ENCODE measurements at regions not wholly inside any gene's neighbourhood (a gene's known extent, or its start where the extent isn't known, plus 50 kb on each side); places are given as distances from the start of the nearest gene placed in this dataset.
A peak's percentile ranks its signal among the peaks of the same experiment; 100 is the strongest.

DNA sequence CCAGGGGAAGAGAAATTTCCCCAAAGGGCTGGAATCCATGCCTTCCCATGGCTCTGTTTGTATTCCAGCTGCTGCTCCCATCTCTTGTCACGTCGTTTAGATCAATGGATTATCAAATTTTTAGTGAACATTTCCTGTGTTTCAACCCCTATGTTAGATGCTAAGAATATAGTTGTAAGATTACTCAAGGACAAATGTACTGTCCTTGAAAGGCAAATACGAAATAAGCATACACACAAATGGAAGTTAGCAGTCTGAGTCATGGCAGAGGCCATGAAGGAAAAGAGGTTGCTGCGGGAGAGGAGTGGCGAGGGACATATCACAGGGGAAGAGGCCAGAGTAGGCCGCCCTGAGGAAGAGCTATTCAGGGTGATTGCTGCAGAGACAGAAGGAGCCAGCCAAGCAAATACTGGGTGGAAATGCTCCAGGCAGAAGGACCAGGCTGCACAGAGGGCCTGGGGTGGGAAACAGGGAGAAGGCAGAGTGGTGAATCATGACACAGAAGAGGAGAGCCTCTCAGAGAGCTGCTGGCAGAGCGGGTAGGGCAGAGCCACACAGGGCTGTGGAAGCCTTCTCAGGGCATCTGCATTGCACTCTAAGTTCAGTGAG, 219.2 kb upstream of the LRFN2 start:
- TF ChIP-seq, protein P1, sequence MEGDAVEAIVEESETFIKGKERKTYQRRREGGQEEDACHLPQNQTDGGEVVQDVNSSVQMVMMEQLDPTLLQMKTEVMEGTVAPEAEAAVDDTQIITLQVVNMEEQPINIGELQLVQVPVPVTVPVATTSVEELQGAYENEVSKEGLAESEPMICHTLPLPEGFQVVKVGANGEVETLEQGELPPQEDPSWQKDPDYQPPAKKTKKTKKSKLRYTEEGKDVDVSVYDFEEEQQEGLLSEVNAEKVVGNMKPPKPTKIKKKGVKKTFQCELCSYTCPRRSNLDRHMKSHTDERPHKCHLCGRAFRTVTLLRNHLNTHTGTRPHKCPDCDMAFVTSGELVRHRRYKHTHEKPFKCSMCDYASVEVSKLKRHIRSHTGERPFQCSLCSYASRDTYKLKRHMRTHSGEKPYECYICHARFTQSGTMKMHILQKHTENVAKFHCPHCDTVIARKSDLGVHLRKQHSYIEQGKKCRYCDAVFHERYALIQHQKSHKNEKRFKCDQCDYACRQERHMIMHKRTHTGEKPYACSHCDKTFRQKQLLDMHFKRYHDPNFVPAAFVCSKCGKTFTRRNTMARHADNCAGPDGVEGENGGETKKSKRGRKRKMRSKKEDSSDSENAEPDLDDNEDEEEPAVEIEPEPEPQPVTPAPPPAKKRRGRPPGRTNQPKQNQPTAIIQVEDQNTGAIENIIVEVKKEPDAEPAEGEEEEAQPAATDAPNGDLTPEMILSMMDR (IDR thresholded peaks at IDR 0.05) = no peak

DNA sequence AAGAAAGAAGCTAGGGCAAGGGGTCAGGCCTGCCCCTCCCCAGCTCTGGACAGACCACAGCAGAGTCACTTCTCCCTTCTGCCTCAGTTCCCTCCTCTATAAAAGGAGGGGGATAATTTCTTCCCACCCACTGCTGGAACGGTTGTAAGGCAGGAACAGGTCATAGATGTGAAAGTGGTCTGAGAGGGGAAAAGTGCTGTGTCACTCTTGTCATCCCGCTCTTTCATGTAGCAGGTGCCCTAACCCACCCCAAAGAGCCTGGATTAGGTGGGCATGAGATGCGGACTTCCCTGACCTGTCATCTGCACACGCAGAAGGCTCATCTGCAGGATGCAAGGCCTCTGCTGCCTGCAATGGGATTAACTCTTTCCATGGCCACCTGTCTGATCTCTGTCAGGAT, 218.2 kb upstream of the LRFN2 start:
- TF ChIP-seq, protein P1 (IDR thresholded peaks at IDR 0.05) = no peak

DNA sequence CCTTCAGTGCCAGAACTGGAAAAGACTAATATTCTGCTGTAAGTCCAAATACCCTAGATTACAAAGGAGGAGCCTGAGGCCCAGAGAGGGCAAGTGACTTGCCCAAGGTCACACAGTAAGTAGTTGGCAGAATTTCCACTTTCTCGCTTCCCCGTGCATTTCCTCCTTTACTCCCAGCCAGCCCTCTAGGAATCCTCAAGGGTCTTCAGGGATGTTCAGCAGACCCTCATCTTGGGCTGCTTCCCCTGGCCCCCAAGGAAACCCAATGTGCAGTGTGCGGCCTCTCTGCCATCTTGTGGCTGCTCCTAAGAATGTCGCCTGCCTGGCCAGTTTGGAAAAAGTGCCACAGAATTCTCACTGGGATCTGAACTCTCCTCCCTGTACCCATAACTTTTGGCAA, 217.7 kb upstream of the LRFN2 start:
- TF ChIP-seq, protein P1 (IDR thresholded peaks at IDR 0.05) = peak; percentile 51

GRCh38 chr6:40803897-40804702, 216.9 kb upstream of the LRFN2 start:
- TF ChIP-seq, protein P1 (IDR thresholded peaks at IDR 0.05) = no peak

GRCh38 chr6:40802481-40802880, 215.3 kb upstream of the LRFN2 start:
- TF ChIP-seq, protein P1 (IDR thresholded peaks at IDR 0.05) = no peak

DNA sequence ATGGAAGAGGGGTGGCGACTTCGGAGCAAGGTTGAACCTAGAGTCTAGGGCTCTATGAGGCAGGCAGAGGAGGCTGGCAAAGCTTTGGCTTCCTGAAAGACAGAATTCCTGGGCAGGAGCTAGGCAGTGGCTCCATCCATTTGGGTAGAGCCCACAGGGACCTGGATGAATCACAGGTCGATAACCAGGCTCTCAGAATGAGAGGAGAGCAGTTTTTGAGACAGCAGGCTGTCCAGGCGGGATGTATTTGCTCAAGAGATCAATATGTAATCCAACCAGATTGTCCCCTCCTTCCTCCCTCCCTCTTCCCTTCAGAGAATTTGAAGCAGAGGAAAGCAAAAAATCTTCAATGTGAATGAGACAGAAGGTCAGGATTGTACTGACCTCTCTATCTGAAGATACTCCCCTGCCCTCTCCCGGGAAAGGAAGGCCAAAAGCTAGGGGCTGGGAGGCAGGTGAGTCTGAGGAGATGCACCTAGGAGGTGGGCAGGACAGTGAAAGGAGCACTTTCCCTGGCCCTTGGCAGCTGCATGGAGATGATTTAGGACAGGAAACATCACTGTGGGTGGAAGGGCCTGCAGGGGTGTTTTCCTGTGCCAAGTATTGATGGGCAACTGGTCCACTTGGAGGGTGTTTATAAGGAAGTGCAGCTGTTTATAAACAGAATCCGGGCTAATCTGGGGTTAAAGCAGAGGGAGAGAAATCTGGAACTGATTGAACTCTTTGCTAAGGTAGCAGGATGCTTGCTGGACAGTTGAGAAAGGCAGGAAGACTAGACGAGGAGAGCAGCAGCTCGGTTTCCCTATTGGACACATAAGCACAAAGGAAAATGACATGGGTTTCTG, 212.4 kb upstream of the LRFN2 start:
- TF ChIP-seq, protein P1 (IDR thresholded peaks at IDR 0.05) = no peak

DNA sequence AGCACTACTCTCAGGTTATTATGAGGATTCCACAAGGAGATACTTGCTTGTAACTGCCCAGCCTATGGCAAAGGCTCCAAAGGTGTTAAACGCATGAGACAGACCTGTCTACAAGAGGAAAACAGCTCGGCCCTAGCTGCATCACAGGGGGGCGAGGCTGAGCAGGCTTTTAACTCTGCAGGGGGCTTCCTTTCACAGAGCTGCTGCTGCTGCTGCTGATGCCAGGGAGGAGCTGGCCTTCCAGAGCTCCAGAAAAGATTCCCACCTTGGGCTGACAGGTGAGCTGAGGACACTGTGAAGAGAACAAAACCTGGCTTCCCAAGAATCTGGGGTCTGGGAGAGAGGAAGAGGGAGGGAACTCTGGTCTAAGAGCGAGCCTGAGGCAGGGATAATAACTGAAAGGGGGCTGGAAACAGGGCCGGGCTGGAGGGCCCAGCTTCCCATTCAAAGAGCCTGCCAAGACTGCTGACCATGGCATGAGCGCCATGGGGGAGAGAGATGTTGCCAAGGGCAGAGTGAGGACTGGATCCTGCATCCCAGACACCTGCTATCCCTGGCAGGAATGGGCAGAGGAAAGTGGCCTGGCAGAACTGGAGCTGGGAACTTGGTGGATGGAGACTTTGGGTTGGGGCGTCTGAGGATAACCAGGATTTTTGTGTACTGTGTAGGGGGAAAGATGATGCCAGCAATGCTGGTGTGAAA, 211.1 kb upstream of the LRFN2 start:
- TF ChIP-seq, protein P1 (IDR thresholded peaks at IDR 0.05) = no peak
